ENCODE measurements at regions not wholly inside any gene's neighbourhood (a gene's known extent, or its start where the extent isn't known, plus 50 kb on each side); places are given as distances from the start of the nearest gene placed in this dataset.

- Histone ChIP-seq H3K27me3 (peaks cover 4% of the 10 kb centered on the region), H3K27ac (no peak overlapping the region), H3K36me3 (replicated peaks; ENCODE audit: insufficient read depth, low read depth) (no peaks in the 10 kb centered on the region), H2AFZ (no peak overlapping the region), H3K79me2 (no peaks in the 10 kb centered on the region), H3K9me3 (ENCODE audit: low read depth) (no peaks in the 10 kb centered on the region), H3K4me2 (no peak overlapping the region), H3K9me2 (replicated peaks; ENCODE audit: insufficient read depth) (no peaks in the 10 kb centered on the region), H3K4me3 (no peak overlapping the region), H4K20me1 (ENCODE audit: insufficient read depth, poor library complexity, severe bottlenecking) (no peaks in the 10 kb centered on the region), H3K4me1 (ENCODE audit: insufficient read depth) (no peaks in the 10 kb centered on the region)
- no peak for TF ChIP-seq EZH2phosphoT487 (IDR thresholded peaks at IDR 0.05; ENCODE audit: low read depth, severe bottlenecking, unreplicated experiment)
- no peak for TF ChIP-seq EZH2 (IDR thresholded peaks at IDR 0.05; ENCODE audit: borderline replicate concordance)
- no peak for TF ChIP-seq CTCF (IDR thresholded peaks at IDR 0.05; ENCODE audit: poor library complexity)
- WGBS (ENCODE audit: low lambda C conversion rate, missing lambda C conversion rate), result 18% methylated on average over 3 of the region's 3 CpGs
- no peak for DNase-seq (ENCODE audit: low spot score)
These were observed 432.5 kb downstream of the MFSD1 start for GRCh38 chr3:159234306-159234705.

- H3K4me1 ChIP-seq (ENCODE audit: insufficient read depth), result no peaks in the 10 kb centered on the region
- WGBS (ENCODE audit: low lambda C conversion rate, missing lambda C conversion rate), result 73% methylated on average over 1 of the region's 1 CpG
- no peaks in the 10 kb centered on the region for H3K9me2 ChIP-seq (replicated peaks; ENCODE audit: insufficient read depth)
- H4K20me1 ChIP-seq (ENCODE audit: insufficient read depth, poor library complexity, severe bottlenecking), result no peaks in the 10 kb centered on the region
- H3K4me2 ChIP-seq, result no peak overlapping the region
- H3K27me3 ChIP-seq, result peaks cover 5% of the 10 kb centered on the region
- H3K36me3 ChIP-seq (replicated peaks; ENCODE audit: insufficient read depth, low read depth), result no peaks in the 10 kb centered on the region
- no peaks in the 10 kb centered on the region for H3K9me3 ChIP-seq (ENCODE audit: low read depth)
- TF ChIP-seq EZH2phosphoT487 (IDR thresholded peaks at IDR 0.05; ENCODE audit: low read depth, severe bottlenecking, unreplicated experiment) (no peak), CTCF (IDR thresholded peaks at IDR 0.05; ENCODE audit: poor library complexity) (no peak), EZH2 (IDR thresholded peaks at IDR 0.05; ENCODE audit: borderline replicate concordance) (no peak)
- no peaks in the 10 kb centered on the region for H3K79me2 ChIP-seq
- H2AFZ ChIP-seq, result no peak overlapping the region
- no peak overlapping the region for H3K27ac ChIP-seq
- DNase-seq (ENCODE audit: low spot score), result no peak
- H3K4me3 ChIP-seq, result no peak overlapping the region
These were observed 434.5 kb downstream of the MFSD1 start for GRCh38 chr3:159236321-159236720.

- no peak for TF ChIP-seq EZH2 (IDR thresholded peaks at IDR 0.05; ENCODE audit: borderline replicate concordance)
- no peak for TF ChIP-seq EZH2phosphoT487 (IDR thresholded peaks at IDR 0.05; ENCODE audit: low read depth, severe bottlenecking, unreplicated experiment)
- TF ChIP-seq CTCF (IDR thresholded peaks at IDR 0.05; ENCODE audit: poor library complexity), result no peak
- peaks cover 5% of the 10 kb centered on the region for H3K27me3 ChIP-seq
- H3K4me1 ChIP-seq (ENCODE audit: insufficient read depth), result no peaks in the 10 kb centered on the region
- no peak for DNase-seq (ENCODE audit: low spot score)
- no peaks in the 10 kb centered on the region for H3K9me2 ChIP-seq (replicated peaks; ENCODE audit: insufficient read depth)
- H3K4me2 ChIP-seq, result no peak overlapping the region
- H3K79me2 ChIP-seq, result no peaks in the 10 kb centered on the region
- H3K27ac ChIP-seq, result no peak overlapping the region
- H3K36me3 ChIP-seq (replicated peaks; ENCODE audit: insufficient read depth, low read depth), result no peaks in the 10 kb centered on the region
- H4K20me1 ChIP-seq (ENCODE audit: insufficient read depth, poor library complexity, severe bottlenecking), result no peaks in the 10 kb centered on the region
- H3K9me3 ChIP-seq (ENCODE audit: low read depth), result no peaks in the 10 kb centered on the region
- WGBS (ENCODE audit: low lambda C conversion rate, missing lambda C conversion rate), result 88% methylated on average over 3 of the region's 3 CpGs
- no peak overlapping the region for H2AFZ ChIP-seq
- no peak overlapping the region for H3K4me3 ChIP-seq
These were observed 435.4 kb downstream of the MFSD1 start for GRCh38 chr3:159237226-159237625.

GRCh38 chr3:159238646-159239045 is 436.8 kb downstream of the MFSD1 start:
- WGBS (ENCODE audit: low lambda C conversion rate, missing lambda C conversion rate), result 88% methylated on average over 2 of the region's 2 CpGs
- H3K9me2 ChIP-seq (replicated peaks; ENCODE audit: insufficient read depth), result no peaks in the 10 kb centered on the region
- H3K79me2 ChIP-seq, result no peaks in the 10 kb centered on the region
- no peaks in the 10 kb centered on the region for H4K20me1 ChIP-seq (ENCODE audit: insufficient read depth, poor library complexity, severe bottlenecking)
- DNase-seq (ENCODE audit: low spot score), result no peak
- no peak overlapping the region for H3K4me3 ChIP-seq
- TF ChIP-seq CTCF (IDR thresholded peaks at IDR 0.05; ENCODE audit: poor library complexity), result no peak
- no peak for TF ChIP-seq EZH2 (IDR thresholded peaks at IDR 0.05; ENCODE audit: borderline replicate concordance)
- TF ChIP-seq EZH2phosphoT487 (IDR thresholded peaks at IDR 0.05; ENCODE audit: low read depth, severe bottlenecking, unreplicated experiment), result no peak
- no peak overlapping the region for H3K27ac ChIP-seq
- no peak overlapping the region for H2AFZ ChIP-seq
- peaks cover 5% of the 10 kb centered on the region for H3K27me3 ChIP-seq
- no peaks in the 10 kb centered on the region for H3K4me1 ChIP-seq (ENCODE audit: insufficient read depth)
- no peaks in the 10 kb centered on the region for H3K36me3 ChIP-seq (replicated peaks; ENCODE audit: insufficient read depth, low read depth)
- H3K4me2 ChIP-seq, result no peak overlapping the region
- H3K9me3 ChIP-seq (ENCODE audit: low read depth), result no peaks in the 10 kb centered on the region

Data from hepatocyte (in vitro differentiated cells).